SH-SY5Y (cell line): ENCODE measurements at regions not wholly inside any gene's neighbourhood (a gene's known extent, or its start where the extent isn't known, plus 50 kb on each side); places are given as distances from the start of the nearest gene placed in this dataset.

Experiments
- GATA2 ChIP-seq: IDR thresholded peaks from 2 replicates; pipeline ENCODE4 v1.6.1; 2011; ENCODE audit warnings: mild to moderate bottlenecking, low read depth, low read length
- GATA3 ChIP-seq: IDR thresholded peaks from 2 replicates; pipeline ENCODE4 v1.6.1; 2011; ENCODE audit warnings: low read depth, mild to moderate bottlenecking, low read length, moderate library complexity

- TF ChIP-seq GATA2 (no peak), GATA3 (no peak)
Measured at GRCh38 chr7:113812591-113813255, 106.1 kb downstream of the PPP1R3A start.
